OCI-LY1 (cell line): ENCODE measurements at regions not wholly inside any gene's neighbourhood (a gene's known extent, or its start where the extent isn't known, plus 50 kb on each side); places are given as distances from the start of the nearest gene placed in this dataset.

Experiments used
- H2AFZ ChIP-seq: fragments of 200-600 bp; sonication (generic), shearing (Covaris generic); 2 replicates; pipeline ENCODE4 v1.6.0; 2014; ENCODE audit warnings: antibody characterized with exemption, mild to moderate bottlenecking, low read length
- H3F3A ChIP-seq: fragments of 200-600 bp; sonication (generic), shearing (Covaris generic); 2 replicates; pipeline ENCODE4 v1.6.0; 2014; ENCODE audit warnings: mild to moderate bottlenecking, antibody characterized with exemption, low read length, moderate library complexity; ENCODE audit not compliant: insufficient read depth
- H3K27ac ChIP-seq: fragments of 200-600 bp; sonication (generic); 2 replicates; pipeline ENCODE4 v1.5.1; 2014; ENCODE audit warnings: low read length, mixed run types, mild to moderate bottlenecking, low read depth; ENCODE audit not compliant: poor library complexity, severe bottlenecking
- H3K27me3 ChIP-seq: fragments of 200-600 bp; sonication (generic); 2 replicates; pipeline ENCODE4 v1.6.0; 2014; ENCODE audit warnings: antibody characterized with exemption, mild to moderate bottlenecking, low read length, moderate library complexity; ENCODE audit not compliant: insufficient read depth
- H3K36me3 ChIP-seq: fragments of 200-600 bp; sonication (generic); 2 replicates; pipeline ENCODE4 v1.6.1; 2014; ENCODE audit warnings: mild to moderate bottlenecking, antibody characterized with exemption, low read length, moderate library complexity, mixed read lengths; ENCODE audit not compliant: insufficient read depth
- H3K4me1 ChIP-seq: fragments of 200-600 bp; sonication (generic); 2 replicates; pipeline ENCODE4 v1.5.1; 2014; ENCODE audit warnings: mild to moderate bottlenecking, low read length, moderate library complexity; ENCODE audit not compliant: insufficient read depth, severe bottlenecking
- H3K4me2 ChIP-seq: fragments of 200-600 bp; sonication (generic), shearing (Covaris generic); 2 replicates; pipeline ENCODE4 v1.6.1; 2014; ENCODE audit warnings: low read length
- H3K4me3 ChIP-seq: fragments of 200-600 bp; sonication (generic); 2 replicates; pipeline ENCODE4 v1.5.1; 2014; ENCODE audit warnings: low read length, low read depth, mild to moderate bottlenecking, mixed read lengths; ENCODE audit not compliant: poor library complexity, severe bottlenecking
- H3K79me2 ChIP-seq: fragments of 200-600 bp; shearing (Covaris generic); 2 replicates; pipeline ENCODE4 v1.6.1; 2016; ENCODE audit warnings: mixed run types, low read length, mixed read lengths; ENCODE audit not compliant: insufficient read depth
- H3K9ac ChIP-seq: fragments of 200-600 bp; sonication (generic), shearing (Covaris generic); 2 replicates; pipeline ENCODE4 v1.6.1; 2014; ENCODE audit warnings: mild to moderate bottlenecking, low read length, mixed read lengths
- H3K9me2 ChIP-seq: fragments of 200-600 bp; sonication (generic), shearing (Covaris generic); 2 replicates; pipeline ENCODE4 v1.6.1; 2014; ENCODE audit warnings: low read depth, mild to moderate bottlenecking, low read length, mixed read lengths
- H3K9me3 ChIP-seq: fragments of 200-600 bp; shearing (Covaris generic); 2 replicates; pipeline ENCODE4 v1.6.1; 2014; ENCODE audit warnings: low read length, mixed read lengths
- H4K20me1 ChIP-seq: fragments of 200-600 bp; sonication (generic), shearing (Covaris generic); 2 replicates; pipeline ENCODE4 v1.6.0; 2016; ENCODE audit warnings: mild to moderate bottlenecking, low read length; ENCODE audit not compliant: insufficient read depth
- CTCF ChIP-seq: fragments of 200-600 bp; sonication (generic), shearing (Covaris generic); IDR thresholded peaks from 2 replicates; pipeline ENCODE4 v1.5.1; 2017; ENCODE audit warnings: mild to moderate bottlenecking, antibody characterized with exemption, low read length, moderate library complexity, mixed read lengths
- EZH2 ChIP-seq: fragments of 200-600 bp; sonication (generic), shearing (Covaris generic); IDR thresholded peaks from 2 replicates; pipeline ENCODE4 v1.8.0; 2017; ENCODE audit warnings: borderline replicate concordance, mixed run types, mild to moderate bottlenecking, antibody characterized with exemption, low read length, moderate library complexity, mixed read lengths

- Histone ChIP-seq H3K27me3 (no peaks in the 10 kb centered on the region), H3K9me2 (no peaks in the 10 kb centered on the region), H3K79me2 (no peaks in the 10 kb centered on the region), H3K4me2 (peak overlapping the region; percentile 23; the same call in 1 of the 2 replicates), H3K4me3 (no peak overlapping the region), H3K9me3 (peaks cover 11% of the 10 kb centered on the region), H3K36me3 (no peaks in the 10 kb centered on the region; the same call in 1 of the 2 replicates), H3K4me1 (peaks cover 40% of the 10 kb centered on the region), H2AFZ (no peak overlapping the region), H4K20me1 (no peaks in the 10 kb centered on the region), H3K9ac (peak overlapping the region; percentile 21; the same call in 1 of the 2 replicates), H3K27ac (peak overlapping the region; percentile 69), H3F3A (no peaks in the 10 kb centered on the region)
- TF ChIP-seq CTCF (no peak), EZH2 (no peak)
These were observed 343.9 kb upstream of the AJAP1 start for GRCh38 chr1:4310396-4310923.

- Histone ChIP-seq H3K4me1 (peaks cover 40% of the 10 kb centered on the region), H3K27me3 (no peaks in the 10 kb centered on the region), H2AFZ (no peak overlapping the region), H3K4me3 (no peak overlapping the region), H3F3A (no peaks in the 10 kb centered on the region), H3K9ac (no peak overlapping the region), H3K79me2 (no peaks in the 10 kb centered on the region), H3K4me2 (no peak overlapping the region), H3K9me3 (peaks cover 11% of the 10 kb centered on the region), H3K27ac (peak overlapping the region; percentile 69), H4K20me1 (no peaks in the 10 kb centered on the region), H3K36me3 (no peaks in the 10 kb centered on the region; the same call in 1 of the 2 replicates), H3K9me2 (no peaks in the 10 kb centered on the region)
- TF ChIP-seq CTCF (no peak), EZH2 (no peak)
These were observed 342.4 kb upstream of the AJAP1 start for GRCh38 chr1:4312024-4312423.

GRCh38 chr1:4315202-4315601 is 339.2 kb upstream of the AJAP1 start:
- H3F3A ChIP-seq: no peaks in the 10 kb centered on the region
- no peaks in the 10 kb centered on the region for H3K9me2 ChIP-seq
- H3K79me2 ChIP-seq: no peaks in the 10 kb centered on the region
- H3K27me3 ChIP-seq: no peaks in the 10 kb centered on the region
- H3K9ac ChIP-seq: no peak overlapping the region
- H3K9me3 ChIP-seq: peaks cover 11% of the 10 kb centered on the region
- H4K20me1 ChIP-seq: no peaks in the 10 kb centered on the region
- H2AFZ ChIP-seq: no peak overlapping the region
- peaks cover 25% of the 10 kb centered on the region for H3K4me1 ChIP-seq
- no peak overlapping the region for H3K27ac ChIP-seq
- no peaks in the 10 kb centered on the region; the same call in 1 of the 2 replicates for H3K36me3 ChIP-seq
- H3K4me3 ChIP-seq: no peak overlapping the region
- no peak overlapping the region for H3K4me2 ChIP-seq
- no peak for TF ChIP-seq CTCF
- no peak for TF ChIP-seq EZH2
